NCI-H1930 (cell line): ENCODE measurements at regions not wholly inside any gene's neighbourhood (a gene's known extent, or its start where the extent isn't known, plus 50 kb on each side); places are given as distances from the start of the nearest gene placed in this dataset.

Source experiments
- DNase-seq, 2 experiments: peaks; one replicate each; lab custom pipeline; 2025; lab: John Stamatoyannopoulos, UW

DNA sequence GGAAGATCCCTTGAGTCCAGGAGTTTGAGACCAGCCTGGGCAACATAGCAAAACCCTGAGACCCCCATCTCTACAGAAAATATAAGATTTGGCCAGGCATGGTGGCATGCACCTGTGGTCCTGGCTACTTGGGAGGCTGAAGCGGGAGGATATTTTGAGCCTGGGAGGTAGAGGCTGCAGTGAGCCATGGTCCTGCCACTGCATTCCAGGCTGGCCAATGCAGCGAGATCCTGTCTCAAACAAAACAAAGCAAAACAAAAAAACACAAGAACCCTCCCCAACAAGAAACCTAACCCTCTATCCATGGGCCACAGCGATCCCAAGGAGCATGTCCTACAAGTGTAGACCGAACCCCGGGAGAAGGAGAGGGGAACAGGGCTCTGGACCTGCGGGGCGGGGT is 133.3 kb downstream of the MGAT5B start:
- DNase-seq: no peak

GRCh38 chr17:77002103-77003045 is 134.2 kb downstream of the MGAT5B start:
- no peak for DNase-seq

DNA sequence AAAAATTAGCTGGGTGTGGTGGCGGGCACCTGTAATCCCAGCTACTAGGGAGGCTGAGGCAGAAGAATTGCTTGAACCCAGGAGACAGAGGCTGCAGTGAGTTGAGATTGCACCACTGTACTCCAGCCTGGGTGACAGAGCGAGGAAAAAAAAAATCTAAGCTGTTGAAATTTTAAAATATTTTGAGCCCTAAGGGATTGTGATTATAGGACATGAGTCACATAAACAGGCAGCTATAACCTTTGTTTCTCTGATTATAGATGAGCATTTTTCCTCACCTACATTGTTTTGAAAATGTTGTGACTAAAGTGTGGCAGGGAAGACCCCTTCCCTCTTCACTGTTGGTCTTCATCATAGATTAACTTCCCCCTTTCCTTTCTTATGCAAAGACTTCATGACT is 135.5 kb downstream of the MGAT5B start:
- DNase-seq: no peak

DNA sequence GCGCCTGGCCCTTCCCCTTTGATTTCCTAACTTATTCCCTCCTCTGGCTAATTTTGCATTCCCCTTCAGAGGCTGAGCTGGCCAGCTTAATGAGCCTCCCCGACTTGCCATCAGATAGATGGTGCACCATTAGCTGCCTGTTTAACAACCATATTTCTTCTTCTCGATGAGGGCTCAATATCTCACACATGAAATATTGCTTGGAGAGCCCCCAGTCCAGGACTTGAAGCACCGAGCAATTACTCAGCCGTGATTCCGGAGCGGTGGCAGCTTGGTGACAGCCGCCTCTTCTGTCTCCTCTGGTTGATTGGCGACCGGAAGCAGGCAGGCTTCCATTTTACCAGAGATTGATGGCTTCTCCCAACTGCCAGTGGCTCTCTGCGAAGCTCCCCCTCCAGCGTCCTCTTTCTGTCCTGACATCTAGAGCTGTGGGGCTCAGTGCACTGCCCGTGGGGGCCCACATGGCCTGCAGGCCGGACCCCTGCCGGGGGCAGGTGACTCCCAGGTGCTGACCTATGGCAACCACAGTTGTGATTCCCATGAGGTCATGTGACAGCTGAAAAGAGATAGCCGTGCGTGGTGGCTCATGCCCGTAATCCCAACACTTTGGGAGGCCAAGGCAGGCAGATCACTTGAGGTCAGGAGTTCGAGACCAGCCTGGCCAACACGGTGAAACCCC is 133.7 kb upstream of the SEC14L1 start:
- DNase-seq: no peak

DNA sequence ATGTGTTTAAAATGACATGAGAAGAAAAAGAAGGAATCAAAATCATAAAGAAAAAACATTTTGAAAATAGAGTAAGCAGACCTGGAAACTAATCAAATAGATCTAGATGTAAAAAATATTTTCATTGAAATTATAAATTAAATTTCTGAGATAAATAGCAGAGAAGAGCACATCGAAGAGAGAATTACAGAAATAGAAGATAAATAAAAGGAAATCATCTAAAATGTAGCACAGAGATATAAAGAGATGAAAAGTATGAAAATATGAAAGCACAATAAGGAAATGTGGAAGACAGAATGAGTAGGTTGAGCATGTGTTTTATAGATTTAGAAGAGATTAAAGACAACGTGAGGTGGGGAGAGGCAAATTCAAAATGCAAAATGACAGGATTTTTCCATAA is 130.9 kb upstream of the SEC14L1 start:
- DNase-seq: no peak

DNA sequence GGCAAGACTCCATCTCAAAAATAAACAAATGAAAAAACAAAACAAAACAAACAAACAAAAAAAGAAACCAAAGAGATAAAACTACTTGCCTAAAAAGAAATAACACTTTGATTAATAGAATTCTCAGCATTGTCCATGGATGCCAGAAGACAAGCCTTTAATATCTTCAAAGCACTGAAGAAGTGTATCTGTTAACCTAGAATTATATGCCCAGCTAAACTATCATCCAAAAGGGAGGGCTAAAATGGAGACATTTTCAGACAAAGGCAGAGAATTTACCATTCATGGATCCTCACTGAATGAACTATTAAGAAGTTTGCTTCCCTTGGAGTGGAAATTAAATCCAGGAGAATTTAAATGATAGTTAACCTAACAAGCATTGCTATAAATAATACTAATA is 130.1 kb upstream of the SEC14L1 start:
- no peak for DNase-seq

- DNase-seq: no peak
Observed at GRCh38 chr17:77011173-77012011, 129.4 kb upstream of the SEC14L1 start.

DNA sequence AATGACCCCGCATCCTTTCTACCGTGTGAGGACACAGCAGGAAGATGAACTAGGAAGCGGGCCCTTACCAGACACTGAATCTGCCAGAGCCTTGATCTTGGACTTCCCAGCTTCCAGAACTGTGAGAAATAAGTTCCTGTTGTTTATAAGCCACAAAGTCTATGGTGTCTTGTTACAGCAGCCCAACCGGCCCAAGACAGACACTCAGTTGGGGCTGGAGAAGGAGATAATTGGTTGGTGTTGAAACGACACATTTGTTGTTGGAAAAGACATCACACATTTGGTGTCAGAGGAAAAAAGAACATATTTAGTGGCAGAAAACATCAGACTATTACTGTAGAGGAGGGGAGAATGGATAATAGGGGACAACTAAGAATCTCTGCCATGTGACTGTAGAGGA is 122.3 kb upstream of the SEC14L1 start:
- DNase-seq: no peak

- no peak for DNase-seq
Observed at GRCh38 chr17:77019893-77020379, 120.8 kb upstream of the SEC14L1 start.

GRCh38 chr17:77020973-77021372 is 119.8 kb upstream of the SEC14L1 start:
- no peak for DNase-seq

- DNase-seq: no peak
Observed at GRCh38 chr17:77022766-77023165, 118.0 kb upstream of the SEC14L1 start.

DNA sequence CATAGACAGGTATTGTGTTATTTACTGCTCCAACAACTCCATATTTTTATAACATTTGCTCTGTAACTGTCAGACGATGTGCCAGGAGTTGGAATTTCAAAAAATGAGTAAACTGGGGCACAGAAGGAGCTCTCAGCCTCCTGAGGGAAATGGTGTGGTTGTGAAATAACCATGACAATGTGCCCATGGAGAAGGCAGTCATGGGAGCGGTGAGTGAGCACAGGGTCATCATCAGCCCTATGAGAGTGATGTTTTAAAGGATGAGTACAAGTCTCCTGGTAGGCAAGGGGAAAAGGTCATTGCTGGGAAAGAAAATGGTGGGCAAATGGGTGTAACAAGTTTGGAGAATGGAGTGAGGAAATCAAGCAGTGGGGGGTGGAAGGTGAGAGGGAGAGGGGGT is 115.0 kb upstream of the SEC14L1 start:
- no peak for DNase-seq

DNA sequence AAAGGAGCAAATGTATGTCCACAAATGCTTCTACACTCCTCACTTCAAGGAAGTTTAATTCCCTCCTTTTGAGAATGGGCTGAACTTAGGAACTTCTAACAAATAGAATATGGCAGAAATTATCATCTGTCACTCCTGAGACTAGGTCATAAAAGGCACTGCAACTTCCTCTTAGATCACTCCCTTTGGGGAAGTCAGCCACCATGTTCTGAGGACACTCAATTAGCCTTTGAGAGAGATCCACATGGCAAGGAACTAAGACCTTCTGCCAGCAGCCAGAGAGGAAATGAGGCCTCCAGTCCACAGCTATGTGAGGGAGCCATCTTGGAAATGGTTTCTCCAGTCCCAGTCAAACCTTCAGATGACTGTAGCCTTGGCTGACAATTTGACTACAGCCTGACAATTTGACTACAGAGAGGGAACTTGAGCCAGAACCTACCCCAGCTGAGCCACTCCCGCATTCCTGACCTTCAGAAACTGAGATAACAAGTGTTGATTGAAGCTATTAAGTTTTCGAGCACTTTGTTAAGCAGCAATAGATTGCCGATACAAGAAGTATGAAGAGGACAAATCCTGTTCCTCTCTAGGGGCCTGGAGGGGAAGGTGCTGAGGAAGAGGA is 113.4 kb upstream of the SEC14L1 start:
- DNase-seq: no peak

DNA sequence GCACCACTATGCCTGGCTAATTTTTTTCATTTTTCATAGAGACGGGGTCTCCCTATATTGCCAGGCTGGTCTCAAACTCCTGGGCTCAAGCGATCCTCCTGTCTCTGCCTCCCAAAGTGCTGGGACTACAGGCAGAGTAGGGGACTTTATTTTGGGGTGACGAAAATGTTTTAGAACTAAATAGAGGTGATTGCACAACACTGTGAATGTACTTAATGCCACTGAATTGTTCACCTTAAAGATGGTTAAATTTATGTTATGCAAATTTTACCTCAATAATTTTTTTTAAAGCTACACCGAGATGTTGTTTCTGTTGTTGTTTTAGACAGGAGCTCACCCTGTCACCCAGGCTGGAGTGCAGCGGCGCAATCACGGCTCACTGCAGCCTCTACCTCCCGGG is 111.9 kb upstream of the SEC14L1 start:
- no peak for DNase-seq

GRCh38 chr17:77032929-77033328 is 107.8 kb upstream of the SEC14L1 start:
- no peak for DNase-seq

- DNase-seq: no peak
Observed at GRCh38 chr17:77033892-77034404, 106.8 kb upstream of the SEC14L1 start.

DNA sequence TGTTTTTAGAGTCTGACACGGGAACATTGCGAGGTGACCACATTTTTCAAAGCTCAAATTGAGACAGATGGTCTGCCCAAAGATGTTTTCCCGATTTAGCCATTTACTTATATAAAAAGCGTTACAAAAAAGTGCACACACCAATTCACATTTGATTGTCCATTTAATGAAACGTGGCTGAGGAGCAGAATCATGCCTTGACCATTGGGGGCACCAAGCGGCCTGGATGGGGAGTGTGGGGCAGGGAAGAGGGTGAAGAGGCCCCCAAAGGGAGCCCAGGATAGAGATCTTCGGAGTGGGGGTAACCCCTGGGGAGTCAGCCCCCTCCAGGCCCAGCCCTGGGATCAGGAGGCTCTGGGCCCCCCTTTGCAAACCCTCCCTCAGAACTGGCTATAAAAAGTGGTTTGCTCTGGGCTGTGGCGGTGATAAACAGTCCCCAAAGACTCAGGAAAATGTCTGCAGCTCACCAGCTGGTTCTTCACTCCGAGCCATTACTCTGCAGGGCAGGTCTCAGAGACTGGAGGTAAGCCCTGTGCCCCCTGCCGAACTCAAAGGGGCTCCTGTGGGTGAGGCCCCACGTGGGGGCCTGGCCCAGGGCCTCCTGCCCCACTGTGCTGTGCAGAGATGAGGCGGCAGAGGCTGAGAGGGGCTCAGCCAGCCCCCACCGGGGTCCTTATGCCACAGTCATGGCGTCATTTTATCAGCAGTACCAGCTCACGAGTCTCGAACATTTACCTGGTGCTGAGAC is 105.9 kb upstream of the SEC14L1 start:
- no peak for DNase-seq

DNA sequence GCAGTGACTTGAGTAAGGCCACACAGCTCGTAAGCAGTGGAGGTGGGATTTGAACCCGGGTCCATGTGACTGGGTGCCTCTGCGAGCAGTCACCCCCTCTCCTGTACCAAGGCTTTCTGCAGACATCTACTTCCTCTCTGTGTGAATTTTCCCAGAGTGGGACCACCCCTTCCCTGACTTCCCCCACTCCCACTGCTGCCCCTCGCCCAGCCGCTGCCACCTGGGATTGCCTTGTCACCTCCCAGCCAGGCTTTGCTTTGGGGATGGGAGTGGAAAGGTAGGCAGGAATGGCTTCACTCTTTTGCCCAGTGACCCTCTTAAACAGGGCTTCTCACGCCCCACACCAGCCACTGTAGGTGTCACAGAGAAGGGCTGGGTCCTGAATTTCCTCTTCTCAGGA is 105.2 kb upstream of the SEC14L1 start:
- no peak for DNase-seq

GRCh38 chr17:77036136-77036840 is 104.5 kb upstream of the SEC14L1 start:
- no peak for DNase-seq

DNA sequence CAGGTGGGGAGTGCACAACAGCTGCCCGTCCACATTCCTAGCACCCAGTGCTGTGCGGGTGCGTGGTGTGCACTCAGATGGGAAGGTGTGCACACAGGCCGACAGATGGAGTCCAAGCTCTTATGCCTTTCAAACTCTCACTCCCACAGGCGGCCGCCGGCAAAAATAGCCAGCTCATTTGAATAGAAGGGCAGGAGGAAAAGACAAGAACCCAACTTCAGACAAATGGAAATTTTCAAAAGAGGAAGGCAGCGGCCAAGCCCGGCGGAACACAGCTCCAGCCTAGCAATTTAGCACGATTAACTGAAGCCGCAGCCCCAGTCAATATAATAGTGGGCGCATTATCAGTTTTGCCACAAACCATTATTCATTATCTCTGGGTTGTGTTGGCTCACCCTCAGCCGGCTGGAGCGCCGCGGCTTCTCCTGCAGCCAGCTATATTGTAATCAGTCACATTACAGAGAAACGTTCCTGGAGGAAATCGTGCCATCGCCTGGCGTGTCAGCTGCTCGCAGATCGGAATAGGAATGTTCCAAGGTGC is 103.9 kb upstream of the SEC14L1 start:
- no peak for DNase-seq
